Spleen (tissue), 11 donors: ENCODE measurements at regions not wholly inside any gene's neighbourhood (a gene's known extent, or its start where the extent isn't known, plus 50 kb on each side); places are given as distances from the start of the nearest gene placed in this dataset.
"Not testable (repeated sequence)": the region's sequence is repeated elsewhere in the genome, so short reads cannot be mapped to it uniquely, and the experiment has no call there.

Experiments used
- DNase-seq: peaks from one replicate; pipeline ENCODE4 v3.0.0-alpha.2; 2020
- H3K27ac ChIP-seq, 8 donors: fragments of 200-600 bp; sonication (generic) in 7 of 8; 1 replicate in 4 of 8; 2 replicates in 4 of 8; pipeline versions ENCODE4 v1.5.0 to v1.8.0; 2016 to 2021; ENCODE audit warnings: inconsistent platforms in 4 of 8, mild to moderate bottlenecking in 4 of 8, moderate library complexity in 1 of 8
- H3K27me3 ChIP-seq, 7 donors: fragments of 200-600 bp; sonication (generic) in 6 of 7; replicated peaks in 1 of 7; 1 replicate in 4 of 7; 2 replicates in 3 of 7; pipeline versions ENCODE4 v1.5.0 to v1.8.0; 2016 to 2021; ENCODE audit warnings: inconsistent platforms in 3 of 7, mild to moderate bottlenecking in 1 of 7
- H3K36me3 ChIP-seq, 6 donors: fragments of 200-600 bp; sonication (generic) in 5 of 6; 1 replicate in 4 of 6; 2 replicates in 2 of 6; pipeline versions ENCODE4 v1.5.0 to v1.8.0; 2016 to 2021; ENCODE audit warnings: inconsistent platforms in 2 of 6
- H3K4me1 ChIP-seq, 6 donors: fragments of 200-600 bp; sonication (generic) in 5 of 6; 1 replicate in 3 of 6; 2 replicates in 3 of 6; pipeline versions ENCODE4 v1.5.0 to v1.8.0; 2016 to 2021; ENCODE audit warnings: inconsistent platforms in 3 of 6
- H3K4me3 ChIP-seq, 8 donors: fragments of 200-600 bp; sonication (generic) in 7 of 8; 1 replicate in 4 of 8; 2 replicates in 4 of 8; pipeline versions ENCODE4 v1.5.0 to v1.8.0; 2016 to 2021; ENCODE audit warnings: inconsistent platforms in 4 of 8, mild to moderate bottlenecking in 4 of 8, moderate library complexity in 2 of 8
- H3K9me3 ChIP-seq, 8 donors: fragments of 200-600 bp; sonication (generic) in 7 of 8; 1 replicate in 4 of 8; 2 replicates in 4 of 8; pipeline versions ENCODE4 v1.5.0 to v1.8.0; 2016 to 2021; ENCODE audit warnings: inconsistent platforms in 4 of 8
- POLR2A ChIP-seq, 3 donors: fragments of 450-650 bp; IDR thresholded peaks; one replicate each; pipeline ENCODE4 v1.5.1; 2017; ENCODE audit warnings: antibody characterized with exemption in 3 of 3, mild to moderate bottlenecking in 1 of 3
- POLR2AphosphoS5 ChIP-seq, 3 donors: sonication (generic); formaldehyde crosslinking; IDR thresholded peaks; one replicate each; pipeline ENCODE4 v1.5.1; 2017; ENCODE audit warnings: antibody characterized with exemption in 3 of 3
- WGBS, 5 donors: extraction: QIAGEN DNeasy Blood & Tissue Kit in 3 of 5; methylation state at CpG; one replicate each; pipeline versions ENCODE4 v1.1.5 to v1.1.7; 2013 to 2018; 5-methylcytosine and 5-hydroxymethylcytosine counted together
- intact Hi-C: fragments of 100-400 bp; cut with DNase I; formaldehyde crosslinking; loops from one replicate; pipeline ENCODE4 v1.15.0; 2023; ENCODE audit warnings: low total_unique reads
- TF ChIP-seq, protein P1 (sequence below), 11 experiments: fragments of 200-600 bp in 7 of 11; fragments of 450-650 bp in 4 of 11; sonication (generic) in 4 of 11; IDR thresholded peaks in 8 of 11; conservative IDR thresholded peaks in 3 of 11; 1 replicate in 7 of 11; 2 replicates in 4 of 11; pipeline versions ENCODE4 v1.4.0 to v1.8.0; 2016 to 2021; ENCODE audit warnings: antibody characterized with exemption in 11 of 11, inconsistent platforms in 4 of 11, mild to moderate bottlenecking in 1 of 11
- donor health status: healthy with polysubstance abuse.
- donor health status: DM: no; HTN: no; CAD: no; lungs with moderate emphysema.
- donor health status: DM: no; HTN: no; CAD: no.
- donor health status: Bipolar disorder and iron deficiency.
- donor health status: healthy.
- donor health status: DM: no; HTN: no; CAD: no.
- donor health status: DM: yes; HTN: yes; CAD: no.

DNA sequence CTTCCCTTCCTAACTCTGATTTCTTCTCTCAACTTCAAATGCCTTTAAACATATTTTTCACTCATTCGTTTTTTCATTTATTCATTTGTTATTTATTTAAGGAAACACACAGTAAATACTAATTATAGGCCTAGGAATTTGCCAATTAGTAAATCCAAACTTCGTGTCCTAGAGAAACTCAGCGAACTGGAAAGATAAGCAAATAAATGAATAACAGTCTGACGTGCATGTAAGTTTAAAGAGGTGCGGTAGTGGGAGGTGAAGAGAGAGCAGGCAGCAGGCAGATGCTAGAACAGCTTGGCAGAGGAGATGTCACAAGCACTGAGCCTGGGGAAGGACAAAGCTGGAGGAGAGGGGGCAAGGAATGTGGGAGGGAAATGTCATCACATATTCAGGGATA, 228.2 kb downstream of the DPY19L2 start:
- H3K36me3 ChIP-seq = no peaks in the 10 kb centered on the region
- H3K27me3 ChIP-seq = no peaks in the 10 kb centered on the region
- no peak overlapping the region for H3K4me3 ChIP-seq
- TF ChIP-seq, protein P1, sequence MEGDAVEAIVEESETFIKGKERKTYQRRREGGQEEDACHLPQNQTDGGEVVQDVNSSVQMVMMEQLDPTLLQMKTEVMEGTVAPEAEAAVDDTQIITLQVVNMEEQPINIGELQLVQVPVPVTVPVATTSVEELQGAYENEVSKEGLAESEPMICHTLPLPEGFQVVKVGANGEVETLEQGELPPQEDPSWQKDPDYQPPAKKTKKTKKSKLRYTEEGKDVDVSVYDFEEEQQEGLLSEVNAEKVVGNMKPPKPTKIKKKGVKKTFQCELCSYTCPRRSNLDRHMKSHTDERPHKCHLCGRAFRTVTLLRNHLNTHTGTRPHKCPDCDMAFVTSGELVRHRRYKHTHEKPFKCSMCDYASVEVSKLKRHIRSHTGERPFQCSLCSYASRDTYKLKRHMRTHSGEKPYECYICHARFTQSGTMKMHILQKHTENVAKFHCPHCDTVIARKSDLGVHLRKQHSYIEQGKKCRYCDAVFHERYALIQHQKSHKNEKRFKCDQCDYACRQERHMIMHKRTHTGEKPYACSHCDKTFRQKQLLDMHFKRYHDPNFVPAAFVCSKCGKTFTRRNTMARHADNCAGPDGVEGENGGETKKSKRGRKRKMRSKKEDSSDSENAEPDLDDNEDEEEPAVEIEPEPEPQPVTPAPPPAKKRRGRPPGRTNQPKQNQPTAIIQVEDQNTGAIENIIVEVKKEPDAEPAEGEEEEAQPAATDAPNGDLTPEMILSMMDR (IDR thresholded peaks at IDR 0.05 in 8 of 11, conservative IDR thresholded peaks at IDR 0.05 in 3 of 11) = no peak
- TF ChIP-seq POLR2AphosphoS5 (IDR thresholded peaks at IDR 0.05) (no peak), POLR2A (IDR thresholded peaks at IDR 0.05) (no peak)
- H3K4me1 ChIP-seq = no peaks in the 10 kb centered on the region
- H3K27ac ChIP-seq = no peak overlapping the region
- peaks cover 0 to 2% (median 0%) of the 10 kb centered on the region in 8 donors for H3K9me3 ChIP-seq
- no peak for DNase-seq
- 41 to 80% (median 66%) methylated on average over 5 of the region's 5 CpGs for WGBS, 5 donors
- intact Hi-C loops = no loop called here

DNA sequence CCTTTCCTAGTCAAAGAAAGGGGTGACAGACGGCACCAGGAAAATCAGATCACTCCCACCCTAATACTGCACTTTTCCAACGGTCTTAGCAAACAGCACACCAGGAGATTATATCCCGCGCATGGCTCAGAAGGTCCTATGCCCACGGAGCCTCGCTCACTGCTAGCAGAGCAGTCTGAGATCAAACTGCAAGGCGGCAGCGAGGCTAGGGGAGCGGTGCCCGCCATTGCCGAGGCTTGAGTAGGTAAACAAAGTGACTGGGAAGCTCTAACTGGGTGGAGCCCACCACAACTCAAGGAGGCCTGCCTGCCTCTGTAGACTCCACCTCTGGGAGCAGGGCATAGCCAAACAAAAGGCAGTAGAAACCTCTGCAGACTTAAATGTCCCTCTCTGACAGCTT, 233.9 kb downstream of the DPY19L2 start:
- intact Hi-C loops, H3K4me3 ChIP-seq, H3K4me1 ChIP-seq, H3K27ac ChIP-seq, H3K36me3 ChIP-seq, H3K27me3 ChIP-seq: not testable (repeated sequence)
- DNase-seq = peak; percentile 66
- WGBS, 5 donors = 89 to 95% (median 94%) methylated on average over 10 to 11 of the region's 11 CpGs
- H3K9me3 ChIP-seq = peaks cover 0 to 16% (median 3%) of the 10 kb centered on the region in 8 donors

DNA sequence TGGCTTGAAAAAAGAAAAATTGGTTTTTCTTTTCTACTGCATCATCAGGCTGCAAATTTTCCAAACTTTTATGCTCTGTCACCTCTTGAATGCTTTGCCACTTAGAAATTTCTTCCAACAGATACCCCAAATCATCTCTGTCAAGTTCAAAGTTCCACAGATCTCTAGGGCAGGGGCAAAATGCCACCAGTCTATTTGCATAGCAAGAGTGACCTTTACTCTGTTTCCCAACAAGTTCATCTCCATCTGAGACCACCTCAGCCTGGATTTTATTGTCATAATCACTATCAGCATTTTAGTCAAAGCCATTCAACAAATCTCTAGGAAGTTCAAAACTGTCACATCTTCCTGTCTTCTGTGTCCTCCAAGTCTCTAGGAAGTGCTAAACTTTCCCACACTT, 240.3 kb downstream of the DPY19L2 start:
- H3K27me3 ChIP-seq, H3K4me3 ChIP-seq, H3K27ac ChIP-seq, DNase-seq, H3K9me3 ChIP-seq, intact Hi-C loops, H3K4me1 ChIP-seq, H3K36me3 ChIP-seq: not testable (repeated sequence)

DNA sequence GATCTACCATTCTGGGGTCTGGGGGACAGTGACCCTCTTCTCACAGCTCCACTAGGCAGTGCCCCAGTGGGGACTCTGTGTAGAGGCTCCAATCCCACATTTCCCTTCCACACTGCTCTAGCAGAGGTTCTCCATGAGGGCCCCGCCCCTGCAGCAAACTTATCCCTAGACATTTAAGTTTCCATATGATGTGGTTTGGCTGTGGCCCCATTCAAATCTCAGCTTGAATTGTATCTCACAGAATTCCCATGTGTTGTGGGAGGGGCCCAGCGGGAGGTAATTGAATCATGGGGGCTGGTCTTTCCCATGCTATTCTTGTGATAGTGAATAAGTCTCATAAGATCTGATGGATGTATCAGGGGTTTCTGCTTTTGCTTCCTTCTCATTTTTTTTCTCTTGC, 241.3 kb downstream of the DPY19L2 start:
- H3K4me1 ChIP-seq, H3K27me3 ChIP-seq, H3K27ac ChIP-seq, intact Hi-C loops, H3K4me3 ChIP-seq, DNase-seq, H3K9me3 ChIP-seq, H3K36me3 ChIP-seq: not testable (repeated sequence)
- 85 to 97% (median 91%) methylated on average over 2 of the region's 2 CpGs for WGBS, 5 donors

DNA sequence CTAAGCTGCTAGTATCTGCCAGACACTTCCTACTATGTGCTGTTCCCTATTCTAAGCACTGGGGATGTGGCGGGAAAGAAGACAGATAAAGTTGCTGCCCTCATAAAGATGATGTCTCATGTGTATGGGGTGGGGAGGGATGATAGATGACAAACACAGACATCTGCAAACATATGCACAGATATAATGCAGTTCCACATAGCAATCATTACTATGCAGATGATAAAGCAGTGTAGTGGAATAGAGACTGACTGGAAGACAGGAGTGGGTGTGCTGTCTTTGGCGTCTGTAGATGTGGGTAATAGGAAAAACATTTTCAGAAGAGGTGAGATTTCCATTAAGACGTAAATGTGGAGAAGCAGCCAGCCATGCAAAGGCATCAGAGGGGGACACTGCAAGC, 243.6 kb downstream of the DPY19L2 start:
- Histone ChIP-seq H3K27me3 (no peaks in the 10 kb centered on the region), H3K4me3 (no peak overlapping the region), H3K4me1 (no peaks in the 10 kb centered on the region), H3K27ac (no peak overlapping the region), H3K9me3 (peaks cover 0 to 6% (median 0%) of the 10 kb centered on the region in 8 donors), H3K36me3 (no peaks in the 10 kb centered on the region)
- intact Hi-C loops = no loop called here
- DNase-seq = no peak
- TF ChIP-seq POLR2AphosphoS5 (IDR thresholded peaks at IDR 0.05) (no peak), POLR2A (IDR thresholded peaks at IDR 0.05) (no peak)
- TF ChIP-seq, protein P1 (IDR thresholded peaks at IDR 0.05 in 8 of 11, conservative IDR thresholded peaks at IDR 0.05 in 3 of 11) = no peak
- 78 to 94% (median 88%) methylated on average over 3 of the region's 3 CpGs for WGBS, 5 donors

DNA sequence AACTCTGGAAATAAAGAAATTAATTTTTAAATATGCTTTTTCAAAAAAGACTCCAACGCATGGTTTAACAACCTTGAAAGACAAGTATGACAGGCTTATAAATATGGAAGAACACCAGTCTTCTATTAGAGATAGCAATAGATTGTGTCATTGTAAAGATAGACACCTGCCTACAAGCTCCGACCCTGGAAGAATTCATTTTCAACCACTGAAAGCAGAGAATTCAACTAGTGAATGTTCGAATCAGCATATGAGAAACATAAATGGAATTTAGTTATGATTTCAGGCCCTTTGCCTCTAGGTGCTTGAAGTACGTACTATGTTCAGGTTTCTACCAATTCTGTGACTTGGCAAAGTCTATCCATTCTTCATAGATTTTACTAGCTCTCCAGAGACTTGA, 244.5 kb downstream of the DPY19L2 start:
- Histone ChIP-seq H3K27me3 (no peaks in the 10 kb centered on the region), H3K4me3 (no peak overlapping the region), H3K27ac (no peak overlapping the region), H3K36me3 (no peaks in the 10 kb centered on the region), H3K4me1 (no peaks in the 10 kb centered on the region), H3K9me3 (peaks cover 0 to 6% (median 0%) of the 10 kb centered on the region in 8 donors)
- intact Hi-C loops = no loop called here
- WGBS, 5 donors = 84 to 90% (median 88%) methylated on average over 4 of the region's 4 CpGs
- TF ChIP-seq POLR2AphosphoS5 (IDR thresholded peaks at IDR 0.05) (no peak), POLR2A (IDR thresholded peaks at IDR 0.05) (no peak)
- TF ChIP-seq, protein P1 (IDR thresholded peaks at IDR 0.05 in 8 of 11, conservative IDR thresholded peaks at IDR 0.05 in 3 of 11) = no peak
- DNase-seq = no peak
